ENCODE measurements at regions not wholly inside any gene's neighbourhood (a gene's known extent, or its start where the extent isn't known, plus 50 kb on each side); places are given as distances from the start of the nearest gene placed in this dataset.
"Not testable (repeated sequence)": the region's sequence is repeated elsewhere in the genome, so short reads cannot be mapped to it uniquely, and the experiment has no call there.

DNA sequence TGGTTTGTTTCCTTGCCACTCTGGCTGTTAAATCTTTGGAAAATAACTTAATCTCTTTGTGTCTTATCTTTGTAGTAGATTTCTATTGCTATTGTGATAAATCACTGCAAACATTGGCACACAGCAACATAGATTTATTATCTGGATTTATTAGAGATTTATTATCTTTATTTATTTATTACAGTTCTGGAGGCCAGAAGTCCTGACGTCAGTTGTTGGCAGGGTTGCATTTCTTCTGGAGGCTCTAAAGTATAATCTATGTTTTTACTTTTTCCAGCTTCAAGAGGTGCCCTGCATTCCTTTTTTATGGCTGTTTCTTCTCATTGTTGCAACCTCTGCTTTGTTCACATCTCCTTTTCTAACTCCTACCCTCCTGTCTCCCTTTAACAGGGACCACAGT, 542.8 kb downstream of the GRXCR1 start:
- no peak for DNase-seq (ENCODE audit: low spot score)

- DNase-seq (ENCODE audit: low spot score), result no peak
Observed at GRCh38 chr4:43452948-43453347, 560.4 kb downstream of the GRXCR1 start.

DNA sequence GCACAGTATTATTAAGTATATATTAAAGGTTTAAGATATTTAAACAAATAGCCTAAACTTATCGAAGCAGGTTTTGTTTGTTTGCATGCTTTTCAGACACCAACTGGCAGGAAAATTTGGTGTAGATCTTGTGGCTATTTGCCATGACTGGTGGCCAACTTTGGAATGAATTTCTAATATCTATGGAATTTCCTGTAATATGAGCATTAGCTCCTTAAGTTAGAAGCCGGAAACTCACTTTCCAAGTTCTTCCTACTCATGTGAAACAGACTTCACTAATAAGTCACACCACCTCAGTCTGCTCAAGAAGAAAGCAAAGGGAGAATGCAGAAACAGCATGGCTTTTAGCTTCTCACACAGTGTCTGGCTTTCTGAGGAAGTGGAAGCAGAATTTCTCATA, 563.9 kb downstream of the GRXCR1 start:
- DNase-seq (ENCODE audit: low spot score), result peak; percentile 8

- DNase-seq (ENCODE audit: low spot score), result no peak
Observed at GRCh38 chr4:43457866-43458265, 565.4 kb downstream of the GRXCR1 start.

DNA sequence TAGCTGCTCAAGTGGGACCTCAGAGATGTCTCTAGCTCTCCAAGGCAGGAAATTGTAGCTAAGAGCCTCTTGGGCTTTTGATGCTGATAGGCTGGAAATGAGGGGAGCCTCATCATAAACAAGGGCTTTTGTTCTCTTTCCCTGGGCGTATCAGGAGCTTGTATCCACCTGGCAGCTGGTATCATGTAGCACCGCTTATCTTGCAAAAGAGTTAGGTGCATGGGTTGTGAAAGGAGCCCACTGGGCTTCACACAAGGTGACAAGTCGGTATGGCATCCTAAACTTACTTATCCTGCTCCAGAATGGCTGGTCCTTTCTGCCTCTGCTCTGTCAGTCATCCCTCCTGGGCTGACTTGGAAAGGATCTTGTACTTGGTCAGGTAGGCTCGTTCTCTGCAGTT, 565.8 kb downstream of the GRXCR1 start:
- no peak for DNase-seq (ENCODE audit: low spot score)

DNA sequence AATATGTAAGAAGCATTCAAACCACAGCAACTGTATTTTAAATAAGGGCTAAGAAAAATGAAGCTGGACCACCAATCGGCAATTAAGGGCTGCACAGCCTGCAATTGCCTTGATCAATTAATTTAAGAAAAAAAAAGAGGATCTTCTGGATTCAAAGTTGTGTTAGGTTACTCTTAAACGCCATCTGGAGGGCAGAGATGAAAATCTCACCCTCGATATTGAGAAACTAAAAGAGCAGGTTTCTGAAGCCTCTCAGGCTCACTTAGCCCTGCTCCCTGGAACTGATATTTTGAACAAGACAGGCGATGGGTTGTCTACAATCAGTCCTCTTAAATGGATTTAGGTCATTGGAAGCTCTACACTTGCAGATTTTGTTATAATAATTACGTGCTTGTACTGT, 579.4 kb downstream of the GRXCR1 start:
- DNase-seq (ENCODE audit: low spot score), result no peak

DNA sequence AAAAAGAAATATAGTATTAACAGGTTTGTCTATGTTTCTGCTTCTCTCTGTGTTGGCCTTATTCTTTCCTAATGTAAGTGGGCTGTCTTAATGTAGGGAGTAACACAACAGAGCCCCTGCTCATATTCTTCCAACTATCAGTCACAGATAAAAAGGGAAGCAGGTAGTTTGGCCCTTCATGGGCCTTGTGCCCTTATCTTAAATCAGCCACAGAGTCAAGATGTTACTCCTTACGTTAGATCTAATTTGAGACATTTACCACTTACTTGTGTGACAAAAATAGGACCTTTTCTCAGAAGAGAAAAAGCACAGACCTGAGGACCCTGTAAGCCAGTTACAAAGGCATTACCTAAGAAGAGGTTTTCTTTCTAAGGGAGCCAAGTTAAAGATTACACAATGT, 589.0 kb downstream of the GRXCR1 start:
- no peak for DNase-seq (ENCODE audit: low spot score)

DNA sequence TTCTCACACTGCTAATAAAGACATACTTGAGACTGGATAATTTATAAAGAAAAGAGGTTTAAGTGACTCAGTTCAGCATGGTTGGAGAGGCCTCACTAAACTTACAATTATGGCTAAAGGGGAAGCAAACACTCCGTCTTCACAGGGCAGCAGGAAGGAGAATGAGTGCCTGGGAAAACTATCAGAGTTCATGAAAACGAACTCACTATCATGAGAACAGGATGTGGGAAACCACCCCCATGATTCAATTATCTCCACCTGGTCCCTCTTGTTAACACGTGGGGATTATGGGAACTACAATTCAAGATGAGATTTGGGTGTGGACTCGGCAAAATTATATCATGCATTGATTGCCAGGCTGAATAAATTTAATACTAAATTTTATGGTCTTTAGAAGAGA, 592.7 kb downstream of the GRXCR1 start:
- DNase-seq (ENCODE audit: low spot score), result no peak

DNA sequence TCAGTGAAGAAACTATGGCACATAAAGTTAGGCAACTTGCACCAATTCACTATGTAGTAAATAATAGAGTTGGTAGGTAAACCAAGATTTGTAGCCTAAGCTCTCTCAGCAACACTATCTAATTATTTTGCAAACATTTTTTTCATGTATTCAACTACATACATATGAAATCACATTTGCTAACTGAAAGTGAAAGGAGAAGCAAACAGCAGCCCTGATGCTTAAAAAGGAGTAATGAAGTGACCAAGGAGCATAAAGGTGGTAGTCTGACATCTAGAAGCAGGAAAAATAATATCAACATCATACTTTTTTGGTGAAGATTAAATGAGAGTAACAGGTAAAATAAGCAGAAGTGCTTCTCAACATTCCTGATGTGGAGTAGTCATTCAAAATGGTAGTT, 603.7 kb downstream of the GRXCR1 start:
- DNase-seq (ENCODE audit: low spot score), result no peak

GRCh38 chr4:43496602-43497001, 604.1 kb downstream of the GRXCR1 start:
- no peak for DNase-seq (ENCODE audit: low spot score)

GRCh38 chr4:43505823-43506222, 613.3 kb downstream of the GRXCR1 start:
- DNase-seq (ENCODE audit: low spot score), result not testable (repeated sequence)

- no peak for DNase-seq (ENCODE audit: low spot score)
Observed at GRCh38 chr4:43512253-43512652, 619.7 kb downstream of the GRXCR1 start.

- DNase-seq (ENCODE audit: low spot score), result no peak
Observed at GRCh38 chr4:43525646-43526045, 633.1 kb downstream of the GRXCR1 start.

- DNase-seq (ENCODE audit: low spot score), result no peak
Observed at GRCh38 chr4:43547561-43547960, 655.0 kb downstream of the GRXCR1 start.

DNA sequence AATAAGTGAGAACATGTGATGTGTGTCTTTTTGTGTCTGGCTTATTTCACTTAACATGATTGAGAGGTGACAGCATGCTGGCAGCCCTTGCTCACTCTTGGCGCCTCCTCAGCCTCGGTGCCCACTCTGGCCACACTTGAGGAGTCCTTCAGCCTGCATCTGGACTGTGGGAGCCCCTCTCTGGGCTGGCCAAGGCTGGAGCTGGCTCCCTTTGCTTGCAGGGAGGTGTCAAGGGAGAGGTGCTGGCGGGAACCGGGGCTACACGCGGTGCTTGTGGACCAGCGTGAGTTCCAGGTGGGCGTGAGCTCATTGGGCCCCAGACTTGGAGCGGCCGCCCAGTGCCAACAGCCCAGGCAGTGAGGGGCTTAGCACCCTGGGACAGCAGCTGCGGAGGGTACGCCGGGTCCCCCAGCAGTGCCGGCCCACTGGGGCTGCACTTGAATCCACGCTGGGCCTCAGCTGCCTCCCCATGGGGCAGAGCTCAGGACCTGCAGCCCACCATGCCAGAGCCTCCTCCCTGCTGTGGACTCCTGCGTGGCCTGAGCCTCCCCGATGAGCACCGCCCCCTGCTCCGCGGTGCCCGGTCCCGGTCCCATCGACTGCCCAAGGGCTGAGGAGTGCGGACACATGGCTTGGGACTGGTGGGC, 658.6 kb downstream of the GRXCR1 start:
- DNase-seq (ENCODE audit: low spot score), result no peak

- no peak for DNase-seq (ENCODE audit: low spot score)
Observed at GRCh38 chr4:43556262-43556661, 663.7 kb downstream of the GRXCR1 start.

DNA sequence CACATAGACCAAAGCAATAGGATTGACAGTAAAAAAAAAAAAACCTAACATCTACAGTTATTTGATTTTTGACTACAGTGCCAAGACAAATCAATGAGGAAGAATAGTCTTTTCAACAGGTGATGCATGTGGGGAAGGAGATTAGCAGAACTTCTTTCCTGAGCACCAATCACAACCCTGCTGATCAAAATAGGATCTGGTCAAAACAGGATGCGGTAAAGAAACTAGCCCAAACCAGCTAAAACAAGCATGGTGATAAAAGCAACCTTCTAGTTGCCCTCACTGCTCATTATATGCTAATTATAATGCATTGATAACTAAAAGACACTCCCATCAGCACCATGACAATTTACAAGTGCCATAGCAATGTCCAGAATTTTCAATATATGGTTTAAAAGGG, 667.5 kb downstream of the GRXCR1 start:
- no peak for DNase-seq (ENCODE audit: low spot score)

DNA sequence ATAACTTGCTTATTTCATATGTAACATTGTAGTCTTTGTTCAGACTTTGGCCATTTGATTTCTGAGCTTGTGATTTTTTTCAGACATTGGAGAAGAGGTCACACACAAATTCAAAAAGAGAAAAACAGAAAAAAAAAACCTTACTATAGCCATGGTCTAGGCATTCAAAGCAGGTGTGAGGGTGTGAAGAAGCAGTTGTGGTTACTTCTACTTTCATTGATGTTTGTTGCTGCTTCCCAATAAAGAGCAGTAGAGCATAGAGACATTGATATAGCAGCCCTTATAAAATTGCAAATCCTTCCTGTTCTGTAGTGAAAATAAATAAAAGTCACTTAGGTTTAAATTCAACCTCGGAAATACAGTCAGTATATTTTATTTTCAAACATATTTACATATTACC, 671.6 kb downstream of the GRXCR1 start:
- no peak for DNase-seq (ENCODE audit: low spot score)

DNA sequence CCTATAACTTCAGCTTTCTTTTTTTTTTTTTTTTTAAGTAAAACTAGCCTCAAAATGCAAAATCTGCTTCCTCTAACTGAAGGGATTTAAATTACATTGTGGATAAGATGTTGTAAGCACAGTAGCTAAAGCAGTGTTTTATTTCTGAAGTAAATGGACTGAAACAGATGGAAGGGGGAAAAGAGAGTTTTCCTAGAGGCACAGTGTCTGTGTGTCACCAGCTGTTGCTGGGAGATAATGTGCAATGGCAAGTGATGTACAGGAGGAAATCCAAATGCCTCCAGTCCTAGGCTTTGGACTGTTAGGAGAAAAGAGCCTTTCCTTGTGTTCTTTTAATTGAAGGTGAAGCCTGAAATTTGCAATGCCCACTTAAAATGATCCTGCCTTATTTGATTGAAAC, 672.1 kb downstream of the GRXCR1 start:
- DNase-seq (ENCODE audit: low spot score), result no peak

DNA sequence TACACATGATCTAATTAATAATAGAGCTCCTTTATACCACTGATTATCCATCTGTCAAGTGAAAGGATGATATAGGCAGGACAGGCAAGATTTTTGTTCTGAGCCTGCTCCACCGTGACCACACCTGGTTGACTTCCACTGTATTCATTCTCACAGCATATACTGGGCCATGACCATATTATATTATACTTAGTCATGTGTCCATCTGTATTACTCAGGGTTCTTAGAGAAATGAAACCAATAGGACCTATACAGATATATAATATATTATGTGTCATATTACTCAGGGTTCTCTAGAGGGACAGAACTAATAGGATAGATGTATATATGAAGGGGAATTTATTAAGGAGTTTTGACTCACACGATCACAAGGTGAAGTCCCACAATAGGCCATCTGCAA, 675.1 kb downstream of the GRXCR1 start:
- no peak for DNase-seq (ENCODE audit: low spot score)

DNA sequence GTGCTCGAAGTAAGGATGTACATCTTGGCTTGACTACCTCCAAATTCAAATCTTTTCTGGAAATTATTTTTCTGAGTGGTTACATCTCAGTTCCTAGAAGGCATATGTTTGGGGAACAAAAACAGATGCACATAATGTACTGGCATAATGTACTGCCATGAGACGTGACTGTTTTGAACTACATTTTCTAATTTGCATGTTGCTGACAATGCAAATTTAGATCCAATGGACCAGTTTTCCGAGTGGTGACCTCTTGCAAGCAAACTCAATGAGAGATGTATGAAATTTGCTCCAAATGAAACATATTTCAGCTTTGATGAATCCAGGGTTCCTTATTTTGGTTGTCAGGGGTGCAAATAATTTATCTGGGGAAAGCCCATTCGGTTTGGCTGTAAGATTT, 694.3 kb downstream of the GRXCR1 start:
- DNase-seq (ENCODE audit: low spot score), result no peak

- no peak for DNase-seq (ENCODE audit: low spot score)
Observed at GRCh38 chr4:43587758-43588157, 695.2 kb downstream of the GRXCR1 start.

DNA sequence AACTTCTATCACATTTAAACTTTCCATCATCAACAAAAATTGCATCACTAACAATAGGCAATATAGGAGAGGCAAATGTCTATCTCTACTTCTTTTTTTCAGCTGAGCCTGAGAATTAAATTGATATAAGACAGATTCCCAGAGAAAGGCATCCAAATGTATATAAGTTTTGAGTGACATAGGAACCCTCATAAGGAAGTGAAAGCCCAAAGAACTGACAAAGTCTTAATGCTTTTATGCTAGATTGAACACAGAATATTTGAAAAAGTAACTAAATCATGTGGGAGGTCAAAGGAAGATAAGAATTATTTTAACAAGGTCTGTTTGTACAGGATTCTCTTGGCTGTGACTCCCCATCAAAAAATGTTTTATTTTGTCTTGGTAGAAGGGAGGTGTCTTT, 714.9 kb downstream of the GRXCR1 start:
- DNase-seq (ENCODE audit: low spot score), result no peak

DNA sequence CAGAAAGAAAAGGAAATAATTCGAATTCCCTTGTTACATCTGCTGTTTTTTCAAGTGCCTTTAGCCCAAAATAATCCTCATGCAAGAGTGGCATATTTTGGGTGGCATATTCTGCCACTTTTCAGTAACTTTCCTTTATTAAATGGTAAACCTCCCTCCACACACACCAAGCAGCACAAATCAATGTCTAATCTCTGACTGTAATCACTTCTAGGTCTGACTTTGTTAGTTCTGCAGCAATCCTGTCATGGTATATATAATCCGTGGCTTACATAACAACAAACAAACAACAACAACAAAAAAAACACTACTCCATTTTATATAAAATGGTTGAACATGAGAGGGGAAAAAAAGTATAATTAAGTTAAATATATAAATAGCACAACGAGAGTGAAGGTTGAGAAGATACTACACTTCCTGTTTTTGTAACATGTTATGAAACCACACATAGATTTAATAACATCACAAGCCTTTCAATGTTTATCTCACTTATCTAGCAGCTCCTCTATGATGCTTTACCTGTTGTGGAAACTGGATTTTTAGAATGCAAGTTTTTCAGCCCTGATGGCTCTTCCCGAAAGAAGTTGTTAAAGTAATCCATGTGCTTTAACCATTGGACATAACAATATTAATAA, 715.4 kb downstream of the GRXCR1 start:
- DNase-seq (ENCODE audit: low spot score), result no peak

All from RKO (cell line).